ENCODE measurements at regions not wholly inside any gene's neighbourhood (a gene's known extent, or its start where the extent isn't known, plus 50 kb on each side); places are given as distances from the start of the nearest gene placed in this dataset.

GRCh38 chr5:175113947-175114346 is 330.0 kb downstream of the DRD1 start:
- Histone ChIP-seq H3K4me3 (ENCODE audit: low read length in 2 of 2) (no peak overlapping the region), H2AFZ (ENCODE audit: low read length) (no peak overlapping the region), H2BK120ac (ENCODE audit: low read depth, low read length) (no peak overlapping the region), H3K79me1 (ENCODE audit: low read depth, low read length) (no peaks in the 10 kb centered on the region), H3K14ac (ENCODE audit: low read length) (no peak overlapping the region), H3K9ac (ENCODE audit: low read depth, low read length, poor library complexity) (no peak overlapping the region), H4K91ac (ENCODE audit: low read depth, low read length, poor library complexity) (no peak overlapping the region), H3K23ac (ENCODE audit: low read depth, low read length, poor library complexity) (no peak overlapping the region), H4K8ac (ENCODE audit: low read depth, low read length) (no peak overlapping the region), H3K18ac (ENCODE audit: low read length) (no peak overlapping the region), H3K4me1 (ENCODE audit: control insufficient read depth in 2 of 2, insufficient read depth in 1 of 2, low read depth in 1 of 2, low read length in 2 of 2) (peaks cover 0 to 6% of the 10 kb centered on the region in 2 donors), H3K27ac (replicated peaks; ENCODE audit: low read length) (no peak overlapping the region), H2BK12ac (ENCODE audit: low read length) (no peak overlapping the region), H3K4me2 (ENCODE audit: insufficient read depth, low read length, poor library complexity, severe bottlenecking) (no peak overlapping the region), H2AK5ac (ENCODE audit: low read depth, low read length) (no peak overlapping the region), H3K4ac (ENCODE audit: low read length) (no peak overlapping the region), H3K9me3 (replicated peaks in 1 of 2; ENCODE audit: control insufficient read depth in 2 of 2, insufficient read depth in 1 of 2, low read depth in 1 of 2, low read length in 2 of 2) (peaks cover 0 to 2% of the 10 kb centered on the region in 2 donors), H3K36me3 (replicated peaks in 1 of 2; ENCODE audit: control insufficient read depth in 2 of 2, insufficient read depth in 2 of 2, low read length in 2 of 2) (no peaks in the 10 kb centered on the region), H2BK5ac (ENCODE audit: low read length) (no peak overlapping the region), H2BK15ac (ENCODE audit: low read length) (no peak overlapping the region), H3K27me3 (ENCODE audit: control insufficient read depth in 3 of 3, insufficient read depth in 3 of 3, low read depth in 1 of 3, low read length in 3 of 3) (no peaks in the 10 kb centered on the region)
- WGBS, 2 donors (ENCODE audit: extremely low coverage in 2 of 2, insufficient read length in 2 of 2, insufficient replicate concordance in 1 of 2) = no CpG with 5 or more reads among the region's 2 CpGs
- no peak for DNase-seq (ENCODE audit: low spot score)

- Histone ChIP-seq H2AK5ac (ENCODE audit: low read depth, low read length) (no peak overlapping the region), H3K9ac (ENCODE audit: low read depth, low read length, poor library complexity) (no peak overlapping the region), H3K18ac (ENCODE audit: low read length) (no peak overlapping the region), H4K91ac (ENCODE audit: low read depth, low read length, poor library complexity) (no peak overlapping the region), H3K4me3 (ENCODE audit: low read length in 2 of 2) (no peak overlapping the region), H4K8ac (ENCODE audit: low read depth, low read length) (no peak overlapping the region), H3K79me1 (ENCODE audit: low read depth, low read length) (no peaks in the 10 kb centered on the region), H3K27ac (replicated peaks; ENCODE audit: low read length) (no peak overlapping the region), H3K4me2 (ENCODE audit: insufficient read depth, low read length, poor library complexity, severe bottlenecking) (no peak overlapping the region), H3K4me1 (ENCODE audit: control insufficient read depth in 2 of 2, insufficient read depth in 1 of 2, low read depth in 1 of 2, low read length in 2 of 2) (peaks cover 0 to 12% of the 10 kb centered on the region in 2 donors), H2BK12ac (ENCODE audit: low read length) (no peak overlapping the region), H3K4ac (ENCODE audit: low read length) (no peak overlapping the region), H3K9me3 (replicated peaks in 1 of 2; ENCODE audit: control insufficient read depth in 2 of 2, insufficient read depth in 1 of 2, low read depth in 1 of 2, low read length in 2 of 2) (peaks cover 0 to 2% of the 10 kb centered on the region in 2 donors), H2BK5ac (ENCODE audit: low read length) (no peak overlapping the region), H3K27me3 (ENCODE audit: control insufficient read depth in 3 of 3, insufficient read depth in 3 of 3, low read depth in 1 of 3, low read length in 3 of 3) (no peaks in the 10 kb centered on the region), H3K14ac (ENCODE audit: low read length) (no peak overlapping the region), H3K36me3 (replicated peaks in 1 of 2; ENCODE audit: control insufficient read depth in 2 of 2, insufficient read depth in 2 of 2, low read length in 2 of 2) (no peaks in the 10 kb centered on the region), H2BK15ac (ENCODE audit: low read length) (no peak overlapping the region), H3K23ac (ENCODE audit: low read depth, low read length, poor library complexity) (no peak overlapping the region), H2AFZ (ENCODE audit: low read length) (no peak overlapping the region), H2BK120ac (ENCODE audit: low read depth, low read length) (no peak overlapping the region)
- DNase-seq (ENCODE audit: low spot score) = no peak
- WGBS, 2 donors (ENCODE audit: extremely low coverage in 2 of 2, insufficient read length in 2 of 2, insufficient replicate concordance in 1 of 2) = no CpG with 5 or more reads among the region's 4 CpGs
Measured at GRCh38 chr5:175109058-175109755, 334.8 kb downstream of the DRD1 start.

GRCh38 chr5:175107865-175108264 is 336.1 kb downstream of the DRD1 start:
- no peak for DNase-seq (ENCODE audit: low spot score)
- Histone ChIP-seq H3K14ac (ENCODE audit: low read length) (no peak overlapping the region), H3K18ac (ENCODE audit: low read length) (no peak overlapping the region), H3K4me3 (ENCODE audit: low read length in 2 of 2) (no peak overlapping the region), H3K4ac (ENCODE audit: low read length) (no peak overlapping the region), H2BK120ac (ENCODE audit: low read depth, low read length) (no peak overlapping the region), H2BK5ac (ENCODE audit: low read length) (no peak overlapping the region), H3K9me3 (replicated peaks in 1 of 2; ENCODE audit: control insufficient read depth in 2 of 2, insufficient read depth in 1 of 2, low read depth in 1 of 2, low read length in 2 of 2) (peaks cover 0 to 2% of the 10 kb centered on the region in 2 donors), H3K36me3 (replicated peaks in 1 of 2; ENCODE audit: control insufficient read depth in 2 of 2, insufficient read depth in 2 of 2, low read length in 2 of 2) (no peaks in the 10 kb centered on the region), H3K23ac (ENCODE audit: low read depth, low read length, poor library complexity) (no peak overlapping the region), H3K27ac (replicated peaks; ENCODE audit: low read length) (no peak overlapping the region), H3K79me1 (ENCODE audit: low read depth, low read length) (no peaks in the 10 kb centered on the region), H3K9ac (ENCODE audit: low read depth, low read length, poor library complexity) (no peak overlapping the region), H2BK15ac (ENCODE audit: low read length) (no peak overlapping the region), H2BK12ac (ENCODE audit: low read length) (no peak overlapping the region), H3K4me1 (ENCODE audit: control insufficient read depth in 2 of 2, insufficient read depth in 1 of 2, low read depth in 1 of 2, low read length in 2 of 2) (peaks cover 0 to 16% of the 10 kb centered on the region in 2 donors), H2AK5ac (ENCODE audit: low read depth, low read length) (no peak overlapping the region), H3K27me3 (ENCODE audit: control insufficient read depth in 3 of 3, insufficient read depth in 3 of 3, low read depth in 1 of 3, low read length in 3 of 3) (no peaks in the 10 kb centered on the region), H4K91ac (ENCODE audit: low read depth, low read length, poor library complexity) (no peak overlapping the region), H2AFZ (ENCODE audit: low read length) (no peak overlapping the region), H3K4me2 (ENCODE audit: insufficient read depth, low read length, poor library complexity, severe bottlenecking) (no peak overlapping the region), H4K8ac (ENCODE audit: low read depth, low read length) (no peak overlapping the region)
- WGBS, 2 donors (ENCODE audit: extremely low coverage in 2 of 2, insufficient read length in 2 of 2, insufficient replicate concordance in 1 of 2) = 100% methylated on average over 1 of the region's 5 CpGs; no CpG with 5 or more reads in 1 of the 2 donors

DNA sequence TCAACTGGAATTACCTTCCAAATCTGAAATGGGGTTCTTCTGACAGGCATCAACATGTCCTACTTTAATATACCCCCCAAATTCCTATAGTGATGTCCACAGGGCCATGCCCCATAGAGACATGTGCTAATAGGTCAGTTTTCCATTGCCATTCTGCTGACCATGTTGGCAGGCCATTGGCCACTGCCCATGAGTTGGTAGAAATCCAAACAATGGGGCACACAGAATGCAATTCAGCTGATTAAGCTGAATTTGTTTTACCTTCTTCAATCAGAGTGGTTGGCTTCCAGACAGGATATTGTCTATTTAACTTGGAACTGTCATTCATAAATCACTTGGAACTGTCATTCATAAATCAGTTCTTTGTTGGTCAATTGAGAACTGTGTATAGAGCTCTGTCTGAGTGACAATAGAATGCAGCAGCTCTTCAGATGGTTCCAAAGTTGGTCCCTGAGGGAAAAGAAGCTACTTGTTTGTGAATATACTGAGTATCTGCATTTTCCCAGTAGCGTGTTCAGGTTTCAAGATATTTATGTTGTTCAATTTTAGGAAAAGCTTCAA is 336.9 kb downstream of the DRD1 start:
- Histone ChIP-seq H2BK120ac (ENCODE audit: low read depth, low read length) (no peak overlapping the region), H3K23ac (ENCODE audit: low read depth, low read length, poor library complexity) (no peak overlapping the region), H2BK12ac (ENCODE audit: low read length) (no peak overlapping the region), H3K18ac (ENCODE audit: low read length) (no peak overlapping the region), H3K36me3 (replicated peaks in 1 of 2; ENCODE audit: control insufficient read depth in 2 of 2, insufficient read depth in 2 of 2, low read length in 2 of 2) (no peaks in the 10 kb centered on the region), H2AK5ac (ENCODE audit: low read depth, low read length) (no peak overlapping the region), H2BK5ac (ENCODE audit: low read length) (no peak overlapping the region), H3K27ac (replicated peaks; ENCODE audit: low read length) (no peak overlapping the region), H3K9me3 (replicated peaks in 1 of 2; ENCODE audit: control insufficient read depth in 2 of 2, insufficient read depth in 1 of 2, low read depth in 1 of 2, low read length in 2 of 2) (peaks cover 0 to 2% of the 10 kb centered on the region in 2 donors), H2AFZ (ENCODE audit: low read length) (no peak overlapping the region), H4K91ac (ENCODE audit: low read depth, low read length, poor library complexity) (no peak overlapping the region), H3K79me1 (ENCODE audit: low read depth, low read length) (no peaks in the 10 kb centered on the region), H3K4ac (ENCODE audit: low read length) (no peak overlapping the region), H3K4me1 (ENCODE audit: control insufficient read depth in 2 of 2, insufficient read depth in 1 of 2, low read depth in 1 of 2, low read length in 2 of 2) (peaks cover 0 to 16% of the 10 kb centered on the region in 2 donors), H3K9ac (ENCODE audit: low read depth, low read length, poor library complexity) (no peak overlapping the region), H4K8ac (ENCODE audit: low read depth, low read length) (no peak overlapping the region), H3K4me3 (ENCODE audit: low read length in 2 of 2) (no peak overlapping the region), H3K27me3 (ENCODE audit: control insufficient read depth in 3 of 3, insufficient read depth in 3 of 3, low read depth in 1 of 3, low read length in 3 of 3) (no peaks in the 10 kb centered on the region), H3K14ac (ENCODE audit: low read length) (no peak overlapping the region), H2BK15ac (ENCODE audit: low read length) (no peak overlapping the region), H3K4me2 (ENCODE audit: insufficient read depth, low read length, poor library complexity, severe bottlenecking) (no peak overlapping the region)
- no peak for DNase-seq (ENCODE audit: low spot score)
- no CpG with 5 or more reads among the region's 1 CpG for whole genome bisulfite sequencing, 2 donors (ENCODE audit: extremely low coverage in 2 of 2, insufficient read length in 2 of 2, insufficient replicate concordance in 1 of 2)

All from neuronal stem cell (in vitro differentiated cells).